ENCODE measurements at regions not wholly inside any gene's neighbourhood (a gene's known extent, or its start where the extent isn't known, plus 50 kb on each side); places are given as distances from the start of the nearest gene placed in this dataset.

- TF ChIP-seq JUN (IDR thresholded peaks at IDR 0.05; ENCODE audit: borderline replicate concordance, insufficient read depth, insufficient read length, low read depth) (no peak), POLR2A (IDR thresholded peaks at IDR 0.05; ENCODE audit: low read depth, low read length) (no peak), MAX (IDR thresholded peaks at IDR 0.05; ENCODE audit: insufficient read depth, insufficient read length) (no peak), FOS (IDR thresholded peaks at IDR 0.05; ENCODE audit: borderline replicate concordance, insufficient read depth, low read length) (no peak)
- TF ChIP-seq, protein P1, sequence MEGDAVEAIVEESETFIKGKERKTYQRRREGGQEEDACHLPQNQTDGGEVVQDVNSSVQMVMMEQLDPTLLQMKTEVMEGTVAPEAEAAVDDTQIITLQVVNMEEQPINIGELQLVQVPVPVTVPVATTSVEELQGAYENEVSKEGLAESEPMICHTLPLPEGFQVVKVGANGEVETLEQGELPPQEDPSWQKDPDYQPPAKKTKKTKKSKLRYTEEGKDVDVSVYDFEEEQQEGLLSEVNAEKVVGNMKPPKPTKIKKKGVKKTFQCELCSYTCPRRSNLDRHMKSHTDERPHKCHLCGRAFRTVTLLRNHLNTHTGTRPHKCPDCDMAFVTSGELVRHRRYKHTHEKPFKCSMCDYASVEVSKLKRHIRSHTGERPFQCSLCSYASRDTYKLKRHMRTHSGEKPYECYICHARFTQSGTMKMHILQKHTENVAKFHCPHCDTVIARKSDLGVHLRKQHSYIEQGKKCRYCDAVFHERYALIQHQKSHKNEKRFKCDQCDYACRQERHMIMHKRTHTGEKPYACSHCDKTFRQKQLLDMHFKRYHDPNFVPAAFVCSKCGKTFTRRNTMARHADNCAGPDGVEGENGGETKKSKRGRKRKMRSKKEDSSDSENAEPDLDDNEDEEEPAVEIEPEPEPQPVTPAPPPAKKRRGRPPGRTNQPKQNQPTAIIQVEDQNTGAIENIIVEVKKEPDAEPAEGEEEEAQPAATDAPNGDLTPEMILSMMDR (IDR thresholded peaks at IDR 0.05; ENCODE audit: extremely low read depth in 1 of 2, insufficient read depth in 1 of 2, low read depth in 1 of 2, low read length in 2 of 2): no peak
These were observed 362.7 kb upstream of the SYT1 start for GRCh38 chr12:78501825-78502224.
